Tibial artery (tissue), 4 donors: ENCODE measurements at regions not wholly inside any gene's neighbourhood (a gene's known extent, or its start where the extent isn't known, plus 50 kb on each side); places are given as distances from the start of the nearest gene placed in this dataset.

Experiments used
- DNase-seq, 2 donors: peaks; one replicate each; pipeline ENCODE4 v3.0.0-alpha.2; 2019
- H3K27ac ChIP-seq, 2 donors: fragments of 200-600 bp; sonication (generic) in 1 of 2; 1 replicate in 1 of 2; 2 replicates in 1 of 2; pipeline ENCODE4 v1.5.1; 2018 to 2019; ENCODE audit warnings: mild to moderate bottlenecking in 1 of 2
- H3K27me3 ChIP-seq, 2 donors: fragments of 200-600 bp; sonication (generic) in 1 of 2; one replicate each; pipeline versions ENCODE4 v1.5.1 to v1.6.0; 2016 to 2019
- H3K36me3 ChIP-seq, 3 donors: fragments of 200-600 bp; sonication (generic) in 2 of 3; one replicate each; pipeline ENCODE4 v1.5.1; 2016 to 2019; ENCODE audit warnings: mild to moderate bottlenecking in 2 of 3
- H3K4me1 ChIP-seq, 4 donors: fragments of 200-600 bp; sonication (generic) in 2 of 4; 1 replicate in 3 of 4; 2 replicates in 1 of 4; pipeline ENCODE4 v1.5.1; 2016 to 2019
- H3K4me3 ChIP-seq, 2 donors: fragments of 200-600 bp; sonication (generic) in 1 of 2; 1 replicate in 1 of 2; 2 replicates in 1 of 2; pipeline ENCODE4 v1.5.1; 2018 to 2019; ENCODE audit warnings: mild to moderate bottlenecking in 2 of 2
- H3K9me3 ChIP-seq, 3 donors: fragments of 200-600 bp; sonication (generic) in 1 of 3; one replicate each; pipeline ENCODE4 v1.5.1; 2016 to 2019
- intact Hi-C: fragments of 100-400 bp; cut with DNase I; formaldehyde crosslinking; loops from one replicate; pipeline ENCODE4 v1.15.0; 2023; ENCODE audit warnings: low total_unique reads
- TF ChIP-seq, protein P1 (sequence below), 2 experiments: fragments of 200-600 bp in 1 of 2; fragments of 450-650 bp in 1 of 2; IDR thresholded peaks; one replicate each; pipeline ENCODE4 v1.5.1; 2017 to 2019; ENCODE audit warnings: antibody characterized with exemption in 2 of 2, mild to moderate bottlenecking in 1 of 2, moderate library complexity in 1 of 2

DNA sequence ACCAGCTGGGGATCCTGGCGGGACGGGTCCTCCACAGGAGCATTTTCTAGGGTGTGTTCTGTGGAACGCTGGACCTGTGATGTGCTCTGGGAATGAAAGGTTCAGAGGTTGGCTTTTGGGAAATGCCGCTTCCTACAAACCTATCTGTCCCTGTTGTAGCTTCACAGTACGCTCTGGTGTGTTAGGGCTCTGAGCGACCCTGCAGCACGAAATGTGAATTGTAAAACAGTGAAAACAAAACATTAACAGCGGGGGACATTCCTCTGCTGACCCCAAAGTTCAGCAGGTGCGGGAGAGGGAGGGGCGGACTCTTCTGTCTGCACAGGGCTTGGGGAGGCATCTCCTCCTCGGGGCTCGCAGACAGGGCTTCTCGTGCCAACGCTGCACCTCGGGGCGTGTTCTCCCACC, 155.9 kb downstream of the NRN1 start:
- Histone ChIP-seq H3K9me3 (no peaks in the 10 kb centered on the region), H3K4me3 (peak overlapping the region in 1 of 2 donors; percentile 22), H3K27ac (no peak overlapping the region), H3K27me3 (peaks cover 0 to 15% of the 10 kb centered on the region in 2 donors), H3K4me1 (peaks cover 0 to 9% (median 4%) of the 10 kb centered on the region in 4 donors), H3K36me3 (no peaks in the 10 kb centered on the region)
- DNase-seq: no peak
- intact Hi-C loops: no loop called here
- TF ChIP-seq, protein P1, sequence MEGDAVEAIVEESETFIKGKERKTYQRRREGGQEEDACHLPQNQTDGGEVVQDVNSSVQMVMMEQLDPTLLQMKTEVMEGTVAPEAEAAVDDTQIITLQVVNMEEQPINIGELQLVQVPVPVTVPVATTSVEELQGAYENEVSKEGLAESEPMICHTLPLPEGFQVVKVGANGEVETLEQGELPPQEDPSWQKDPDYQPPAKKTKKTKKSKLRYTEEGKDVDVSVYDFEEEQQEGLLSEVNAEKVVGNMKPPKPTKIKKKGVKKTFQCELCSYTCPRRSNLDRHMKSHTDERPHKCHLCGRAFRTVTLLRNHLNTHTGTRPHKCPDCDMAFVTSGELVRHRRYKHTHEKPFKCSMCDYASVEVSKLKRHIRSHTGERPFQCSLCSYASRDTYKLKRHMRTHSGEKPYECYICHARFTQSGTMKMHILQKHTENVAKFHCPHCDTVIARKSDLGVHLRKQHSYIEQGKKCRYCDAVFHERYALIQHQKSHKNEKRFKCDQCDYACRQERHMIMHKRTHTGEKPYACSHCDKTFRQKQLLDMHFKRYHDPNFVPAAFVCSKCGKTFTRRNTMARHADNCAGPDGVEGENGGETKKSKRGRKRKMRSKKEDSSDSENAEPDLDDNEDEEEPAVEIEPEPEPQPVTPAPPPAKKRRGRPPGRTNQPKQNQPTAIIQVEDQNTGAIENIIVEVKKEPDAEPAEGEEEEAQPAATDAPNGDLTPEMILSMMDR (IDR thresholded peaks at IDR 0.05): no peak

DNA sequence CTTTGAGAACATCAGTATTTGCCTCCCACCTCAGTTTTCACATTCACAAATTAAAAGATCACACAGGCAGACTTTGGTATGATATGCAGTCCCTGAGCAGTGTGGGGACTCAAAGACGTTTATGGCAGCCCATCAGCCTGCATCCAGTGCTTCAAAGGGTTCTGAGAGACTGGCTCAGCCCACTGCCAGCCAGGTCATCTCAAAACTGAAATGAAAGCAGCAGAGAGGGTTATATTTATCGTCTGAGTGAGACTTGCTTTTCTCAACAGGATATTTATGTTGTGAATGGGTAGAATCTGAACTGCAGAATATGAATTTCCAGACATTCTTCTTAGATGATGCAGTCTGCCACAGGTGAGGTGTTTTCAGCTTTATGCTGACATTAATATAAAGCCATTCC, 159.8 kb downstream of the NRN1 start:
- Histone ChIP-seq H3K4me1 (peaks cover 0 to 9% (median 4%) of the 10 kb centered on the region in 4 donors), H3K36me3 (no peaks in the 10 kb centered on the region), H3K27me3 (peaks cover 0 to 14% of the 10 kb centered on the region in 2 donors), H3K27ac (no peak overlapping the region), H3K9me3 (peaks cover 0 to 2% (median 0%) of the 10 kb centered on the region in 3 donors), H3K4me3 (no peak overlapping the region)
- DNase-seq: no peak
- TF ChIP-seq, protein P1 (IDR thresholded peaks at IDR 0.05): no peak
- intact Hi-C loops: no loop called here

GRCh38 chr6:5846335-5846734, 160.4 kb downstream of the NRN1 start:
- H3K4me1 ChIP-seq: peaks cover 0 to 5% (median 1%) of the 10 kb centered on the region in 4 donors
- H3K9me3 ChIP-seq: peaks cover 0 to 2% (median 0%) of the 10 kb centered on the region in 3 donors
- DNase-seq: no peak
- no peak overlapping the region for H3K4me3 ChIP-seq
- TF ChIP-seq, protein P1 (IDR thresholded peaks at IDR 0.05): no peak
- H3K27ac ChIP-seq: no peak overlapping the region
- H3K36me3 ChIP-seq: no peaks in the 10 kb centered on the region
- H3K27me3 ChIP-seq: peaks cover 0 to 10% of the 10 kb centered on the region in 2 donors
- intact Hi-C loops: no loop called here

DNA sequence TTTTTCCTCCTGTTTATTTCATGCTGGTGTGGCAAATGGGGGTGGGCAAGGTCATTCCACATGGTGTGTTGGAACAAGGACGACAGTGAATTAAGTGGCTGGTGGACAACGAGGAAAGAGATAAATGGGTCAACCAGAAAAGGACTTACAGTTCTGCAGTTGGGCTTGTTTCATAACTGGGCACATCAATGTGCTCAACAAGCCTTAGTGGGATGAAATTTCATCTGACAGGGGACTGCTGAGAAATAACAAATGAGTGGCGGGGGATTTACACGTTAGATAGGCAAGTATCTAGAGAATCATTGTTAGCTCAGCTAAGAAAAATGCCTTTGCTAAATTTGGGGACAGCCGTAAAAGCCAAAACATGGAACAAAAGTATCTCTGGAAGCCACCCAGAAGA, 163.6 kb downstream of the NRN1 start:
- H3K36me3 ChIP-seq: no peaks in the 10 kb centered on the region
- DNase-seq: no peak
- H3K4me3 ChIP-seq: no peak overlapping the region
- H3K9me3 ChIP-seq: peaks cover 0 to 2% (median 0%) of the 10 kb centered on the region in 3 donors
- TF ChIP-seq, protein P1 (IDR thresholded peaks at IDR 0.05): no peak
- H3K27ac ChIP-seq: no peak overlapping the region
- H3K4me1 ChIP-seq: no peaks in the 10 kb centered on the region
- intact Hi-C loops: no loop called here
- H3K27me3 ChIP-seq: no peaks in the 10 kb centered on the region

DNA sequence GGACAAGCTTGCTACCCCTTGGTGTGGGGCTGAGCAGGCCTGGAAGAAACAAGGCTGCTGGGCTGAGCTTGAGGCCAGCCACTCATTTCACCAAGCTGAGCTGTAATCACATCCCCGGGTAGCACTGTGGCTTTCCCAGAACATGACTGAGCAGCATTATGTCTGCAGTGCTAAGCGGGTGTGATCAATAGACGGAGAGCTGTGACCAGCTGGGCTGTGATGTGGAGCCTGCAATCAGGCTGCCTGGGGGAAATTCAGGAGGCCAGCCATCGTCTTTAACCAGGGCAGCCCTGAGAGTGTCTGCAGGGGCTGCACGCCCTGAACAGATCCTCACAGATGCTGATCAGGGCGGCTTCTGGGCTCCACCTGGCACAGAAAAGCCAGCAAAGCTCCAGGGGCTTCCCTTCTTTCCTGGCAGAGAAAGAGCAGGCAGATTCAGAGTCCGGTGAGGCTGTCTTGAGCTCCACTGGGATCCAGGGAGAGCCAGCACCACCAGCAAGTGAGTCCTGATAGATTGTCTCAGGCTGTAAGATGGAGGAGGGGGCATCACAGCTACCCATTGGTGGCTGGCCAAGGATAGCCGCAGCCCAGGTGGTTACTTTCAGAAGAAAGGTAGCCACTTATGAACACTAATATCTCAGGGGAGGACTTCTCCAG, 165.9 kb downstream of the NRN1 start:
- no peaks in the 10 kb centered on the region for H3K27me3 ChIP-seq
- no peaks in the 10 kb centered on the region for H3K36me3 ChIP-seq
- H3K9me3 ChIP-seq: peaks cover 0 to 2% (median 0%) of the 10 kb centered on the region in 3 donors
- H3K27ac ChIP-seq: no peak overlapping the region
- no peak for DNase-seq
- H3K4me3 ChIP-seq: no peak overlapping the region
- intact Hi-C loops: no loop called here
- TF ChIP-seq, protein P1 (IDR thresholded peaks at IDR 0.05): no peak
- no peaks in the 10 kb centered on the region for H3K4me1 ChIP-seq
